DOHH2 (cell line): ENCODE measurements at regions not wholly inside any gene's neighbourhood (a gene's known extent, or its start where the extent isn't known, plus 50 kb on each side); places are given as distances from the start of the nearest gene placed in this dataset.

Experiments used
- CTCF ChIP-seq: fragments of 200-600 bp; sonication (generic); IDR thresholded peaks from one replicate; pipeline ENCODE4 v1.5.1; 2014; ENCODE audit warnings: antibody characterized with exemption, mild to moderate bottlenecking, low read depth, low read length; ENCODE audit not compliant: poor library complexity, severe bottlenecking
- EZH2phosphoT487 ChIP-seq: fragments of 200-600 bp; sonication (generic); IDR thresholded peaks from 2 replicates; pipeline ENCODE4 v1.6.1; 2017; ENCODE audit warnings: borderline replicate concordance, mild to moderate bottlenecking, antibody characterized with exemption, low read length, moderate library complexity, mixed read lengths

GRCh38 chr7:33819658-33820057 lies 85.7 kb upstream of the BMPER start:
- TF ChIP-seq CTCF (no peak), EZH2phosphoT487 (no peak)
